ENCODE measurements at regions not wholly inside any gene's neighbourhood (a gene's known extent, or its start where the extent isn't known, plus 50 kb on each side); places are given as distances from the start of the nearest gene placed in this dataset.

DNA sequence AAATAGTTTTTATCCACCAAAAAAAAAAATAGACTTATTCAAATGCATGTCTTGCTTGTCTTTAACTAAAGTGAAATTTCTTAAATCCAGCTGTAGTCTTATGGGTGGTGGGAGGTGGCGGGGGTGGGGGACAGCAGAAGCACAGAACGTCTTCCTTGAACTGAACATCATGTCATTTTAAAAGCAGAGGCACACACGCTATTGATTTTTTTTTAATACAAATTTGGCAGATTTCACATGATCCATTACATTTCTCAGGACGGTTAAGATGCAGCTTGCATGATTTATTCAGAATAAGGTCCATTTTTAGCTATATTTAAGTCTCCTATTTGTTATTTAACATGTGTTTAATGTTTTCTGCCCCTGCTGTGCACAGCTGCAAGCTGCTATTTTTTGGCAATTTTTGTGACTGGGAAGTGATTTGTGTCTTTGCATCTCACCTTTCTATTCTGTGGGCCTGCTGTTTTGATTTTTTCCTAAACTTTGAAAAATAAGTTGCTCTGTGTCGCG, 274.0 kb downstream of the TSHZ3 start:
- peaks cover 2% of the 10 kb centered on the region; the same call in 2 of the 3 replicates for H3K9me3 ChIP-seq
- WGBS (ENCODE audit: missing lambda C conversion rate), result 38% methylated on average over 6 of the region's 6 CpGs
- no peaks in the 10 kb centered on the region for H3K4me1 ChIP-seq
- DNase-seq (ENCODE audit: low read depth in 1 of 2, low spot score in 1 of 2) (no peak), FAIRE-seq (no peak), ATAC-seq (no peak)
- H3K27ac ChIP-seq, result no peak overlapping the region
- no peak overlapping the region for H3K4me3 ChIP-seq
- no peak for TF ChIP-seq NR3C1 (IDR thresholded peaks at IDR 0.05)
- no peak for TF ChIP-seq BCL3 (IDR thresholded peaks at IDR 0.05)
- H3K4me2 ChIP-seq, result no peak overlapping the region
- ChIA-PET CTCF (interaction anchor here (0.7 to 0.8 kb wide), 3 partner anchors 27 to 695 kb away, joined by 3 to 4 read pairs (median 3); no protein-coding TSS in a partner anchor), POLR2A (no interaction called here)

DNA sequence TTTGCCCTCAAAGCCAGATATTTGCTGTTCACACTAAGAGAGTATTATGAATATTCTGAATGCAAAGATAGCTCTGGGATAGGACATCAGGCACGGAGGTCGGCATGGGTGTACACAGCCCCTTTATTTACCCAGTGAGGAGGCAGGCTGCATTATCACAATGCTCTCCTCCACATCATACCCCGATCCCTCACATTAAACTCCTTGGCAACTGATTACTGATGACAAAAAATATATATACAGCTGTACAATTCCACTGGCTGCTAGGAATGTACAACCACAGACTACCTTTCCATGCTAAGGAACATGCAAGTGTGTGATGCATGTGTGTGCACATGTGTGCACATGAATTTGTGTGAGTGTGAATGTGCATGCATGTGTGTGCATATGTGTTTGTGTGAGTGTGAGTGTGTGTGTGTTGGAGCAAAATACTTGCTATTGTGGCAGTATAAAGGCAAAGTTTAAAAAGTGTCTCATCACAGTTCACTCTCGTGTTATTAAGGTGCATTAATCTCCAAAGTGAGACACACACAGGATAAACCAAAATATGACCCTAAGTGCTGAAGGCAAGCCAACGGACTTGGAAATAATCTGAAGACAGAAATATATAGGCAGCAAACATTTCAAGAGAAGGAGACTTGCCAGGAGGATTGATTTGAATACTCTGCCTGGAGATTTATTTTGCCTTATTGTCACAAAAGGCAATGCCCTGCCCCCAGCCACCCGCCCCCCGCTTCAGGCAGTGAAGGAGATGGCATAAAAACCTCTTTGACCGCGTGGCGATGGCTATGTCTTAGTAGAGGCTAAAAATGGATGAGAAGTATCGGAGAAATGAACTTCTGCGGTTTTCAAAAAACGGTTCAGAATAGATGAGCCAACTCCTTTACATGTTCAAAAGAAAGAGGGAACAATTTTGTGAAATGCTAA, 274.8 kb downstream of the TSHZ3 start:
- TF ChIP-seq, protein P1, sequence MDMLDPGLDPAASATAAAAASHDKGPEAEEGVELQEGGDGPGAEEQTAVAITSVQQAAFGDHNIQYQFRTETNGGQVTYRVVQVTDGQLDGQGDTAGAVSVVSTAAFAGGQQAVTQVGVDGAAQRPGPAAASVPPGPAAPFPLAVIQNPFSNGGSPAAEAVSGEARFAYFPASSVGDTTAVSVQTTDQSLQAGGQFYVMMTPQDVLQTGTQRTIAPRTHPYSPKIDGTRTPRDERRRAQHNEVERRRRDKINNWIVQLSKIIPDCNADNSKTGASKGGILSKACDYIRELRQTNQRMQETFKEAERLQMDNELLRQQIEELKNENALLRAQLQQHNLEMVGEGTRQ (IDR thresholded peaks at IDR 0.05), result no peak
- TF ChIP-seq, protein P2, sequence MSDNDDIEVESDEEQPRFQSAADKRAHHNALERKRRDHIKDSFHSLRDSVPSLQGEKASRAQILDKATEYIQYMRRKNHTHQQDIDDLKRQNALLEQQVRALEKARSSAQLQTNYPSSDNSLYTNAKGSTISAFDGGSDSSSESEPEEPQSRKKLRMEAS (IDR thresholded peaks at IDR 0.05), result no peak

DNA sequence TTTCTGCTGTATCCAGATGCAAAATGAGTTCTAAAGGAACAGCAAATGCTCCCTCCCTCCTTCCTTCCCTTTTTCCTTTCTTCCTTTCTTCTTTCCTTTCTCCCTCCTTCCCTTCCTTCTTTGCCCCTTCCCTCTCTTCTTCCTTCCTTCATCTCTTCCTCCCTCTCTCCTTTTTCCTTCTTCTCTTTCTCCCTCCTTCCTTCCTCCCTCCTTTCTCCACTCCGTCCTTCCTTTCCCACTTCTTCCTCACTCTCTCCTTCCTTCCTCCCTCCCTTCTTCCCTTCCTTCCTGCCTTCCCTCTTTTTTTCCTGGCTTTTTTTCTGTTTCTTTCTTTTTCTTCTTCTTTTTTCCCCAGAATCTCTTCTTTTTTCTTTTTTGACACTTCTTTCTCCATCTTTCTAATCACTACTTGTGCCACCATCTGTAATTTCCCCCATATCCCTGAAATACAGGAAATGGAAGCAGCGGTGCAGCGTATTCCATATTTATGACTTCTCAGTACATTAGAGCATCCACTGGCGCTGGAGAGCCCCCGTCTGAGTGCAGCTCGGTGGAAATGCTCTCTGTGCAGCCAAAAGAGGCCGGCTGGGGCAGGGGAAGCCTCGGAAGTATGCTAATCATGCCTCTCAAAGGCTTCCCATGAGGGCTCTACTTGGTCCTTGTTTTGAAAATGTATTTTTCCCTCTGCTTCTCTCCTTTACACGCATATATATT, 275.6 kb downstream of the TSHZ3 start:
- no peak for ATAC-seq
- TF ChIP-seq NFE2L2 (conservative IDR thresholded peaks at IDR 0.05; ENCODE audit: low read length) (no peak), JUN (IDR thresholded peaks at IDR 0.05) (no peak), FOXS1 (CRISPR knock-in tag; IDR thresholded peaks at IDR 0.05) (no peak), KDM5A (IDR thresholded peaks at IDR 0.05) (no peak), EP300 (IDR thresholded peaks at IDR 0.05) (no peak), PHF8 (IDR thresholded peaks at IDR 0.05; ENCODE audit: borderline replicate concordance, low read depth) (no peak), ZC3H11A (IDR thresholded peaks at IDR 0.05) (no peak), ELK1 (IDR thresholded peaks at IDR 0.05; ENCODE audit: low read depth, low read length) (no peak), CBX8 (IDR thresholded peaks at IDR 0.05) (no peak), E2F6 (IDR thresholded peaks at IDR 0.05; ENCODE audit: borderline replicate concordance, low read depth) (no peak), BHLHE40 (IDR thresholded peaks at IDR 0.05; ENCODE audit: low read depth, low read length) (no peak), HDAC2 (IDR thresholded peaks at IDR 0.05) (no peak), ESRRA (IDR thresholded peaks at IDR 0.05; ENCODE audit: borderline replicate concordance, low read length) (no peak)
- TF ChIP-seq, protein P1 (IDR thresholded peaks at IDR 0.05), result no peak
- TF ChIP-seq, protein P2 (IDR thresholded peaks at IDR 0.05), result no peak
- TF ChIP-seq, protein P3, sequence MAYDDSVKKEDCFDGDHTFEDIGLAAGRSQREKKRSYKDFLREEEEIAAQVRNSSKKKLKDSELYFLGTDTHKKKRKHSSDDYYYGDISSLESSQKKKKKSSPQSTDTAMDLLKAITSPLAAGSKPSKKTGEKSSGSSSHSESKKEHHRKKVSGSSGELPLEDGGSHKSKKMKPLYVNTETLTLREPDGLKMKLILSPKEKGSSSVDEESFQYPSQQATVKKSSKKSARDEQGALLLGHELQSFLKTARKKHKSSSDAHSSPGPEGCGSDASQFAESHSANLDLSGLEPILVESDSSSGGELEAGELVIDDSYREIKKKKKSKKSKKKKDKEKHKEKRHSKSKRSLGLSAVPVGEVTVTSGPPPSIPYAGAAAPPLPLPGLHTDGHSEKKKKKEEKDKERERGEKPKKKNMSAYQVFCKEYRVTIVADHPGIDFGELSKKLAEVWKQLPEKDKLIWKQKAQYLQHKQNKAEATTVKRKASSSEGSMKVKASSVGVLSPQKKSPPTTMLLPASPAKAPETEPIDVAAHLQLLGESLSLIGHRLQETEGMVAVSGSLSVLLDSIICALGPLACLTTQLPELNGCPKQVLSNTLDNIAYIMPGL (CRISPR knock-in tag; IDR thresholded peaks at IDR 0.05; ENCODE audit: borderline replicate concordance), result no peak
- Histone ChIP-seq H3K4me1 (no peaks in the 10 kb centered on the region), H3K9me3 (no peaks in the 10 kb centered on the region; the same call in 2 of the 3 replicates), H3K4me3 (no peak overlapping the region), H3K27ac (no peak overlapping the region), H3K4me2 (no peak overlapping the region)
- 24% methylated on average over 9 of the region's 9 CpGs for WGBS (ENCODE audit: missing lambda C conversion rate)
- DNase-seq (ENCODE audit: low read depth in 1 of 2, low spot score in 1 of 2), result no peak
- no peak for FAIRE-seq
- CTCF ChIA-PET, result no interaction called here
- POLR2A ChIA-PET, result no interaction called here

More for the DNA sequence above, 274.8 kb downstream of the TSHZ3 start:
- ATAC-seq (no peak), FAIRE-seq (no peak), DNase-seq (ENCODE audit: low read depth in 1 of 2, low spot score in 1 of 2) (no peak)
- Histone ChIP-seq H3K4me2 (no peak overlapping the region), H3K4me3 (no peak overlapping the region), H3K9me3 (no peaks in the 10 kb centered on the region; the same call in 2 of the 3 replicates), H3K4me1 (no peaks in the 10 kb centered on the region), H3K27ac (no peak overlapping the region)
- WGBS (ENCODE audit: missing lambda C conversion rate), result 28% methylated on average over 13 of the region's 13 CpGs
- POLR2A ChIA-PET, result no interaction called here
- CTCF ChIA-PET, result interaction anchor here (0.7 kb wide), 2 partner anchors 170 to 696 kb away, joined by 3 to 4 read pairs; no protein-coding TSS in a partner anchor
